CD4-positive, CD25-positive, alpha-beta regulatory T cell (primary cell): ENCODE measurements at regions not wholly inside any gene's neighbourhood (a gene's known extent, or its start where the extent isn't known, plus 50 kb on each side); places are given as distances from the start of the nearest gene placed in this dataset.
A peak's percentile ranks its signal among the peaks of the same experiment; 100 is the strongest.

Source experiments
- ATAC-seq, 2 donors: fragments of 150-1000 bp; cut with Tn5 transposase; one replicate each; pipeline ENCODE4 v1.10.0; 2021; ENCODE audit warnings: low read depth in 2 of 2, moderate number of reproducible peaks in 2 of 2, moderate library complexity in 1 of 2
- DNase-seq, 3 donors: peaks; one replicate each; pipeline versions ENCODE4 v3.0.0 to v3.0.0-alpha.2; 2012 to 2022; ENCODE audit warnings: mixed read lengths in 1 of 3
- H3K27ac ChIP-seq: one replicate; pipeline ENCODE4 v1.7.0; 2013; ENCODE audit warnings: mild to moderate bottlenecking, low read length; ENCODE audit not compliant: insufficient read depth, poor library complexity, severe bottlenecking
- H3K27me3 ChIP-seq: one replicate; pipeline ENCODE4 v1.7.0; 2013; ENCODE audit warnings: low read length; ENCODE audit not compliant: control insufficient read depth, insufficient read depth
- H3K36me3 ChIP-seq: one replicate; pipeline ENCODE4 v1.7.0; 2013; ENCODE audit warnings: mild to moderate bottlenecking, low read length, moderate library complexity; ENCODE audit not compliant: control insufficient read depth, insufficient read depth
- H3K4me1 ChIP-seq: 2 replicates; pipeline ENCODE4 v1.7.0; 2013; ENCODE audit warnings: mild to moderate bottlenecking, low read length; ENCODE audit not compliant: insufficient read depth, control insufficient read depth, poor library complexity, severe bottlenecking
- H3K4me3 ChIP-seq: one replicate; pipeline ENCODE4 v1.7.0; 2013; ENCODE audit warnings: low read depth, mild to moderate bottlenecking, low read length, moderate library complexity
- H3K9me3 ChIP-seq, 2 experiments: 1 replicate in 1 of 2; 2 replicates in 1 of 2; pipeline ENCODE4 v1.7.0; 2013; ENCODE audit warnings: low read length in 2 of 2, mild to moderate bottlenecking in 1 of 2, moderate library complexity in 1 of 2; ENCODE audit not compliant: control insufficient read depth in 2 of 2
- H3K27ac Mint-ChIP-seq, 3 donors: one replicate each; pipeline ENCODE4 v1.8.0; 2020 to 2022; ENCODE audit warnings: mild to moderate bottlenecking in 3 of 3, mixed read lengths in 3 of 3, moderate library complexity in 2 of 3
- H3K27me3 Mint-ChIP-seq: one replicate; pipeline ENCODE4 v1.8.0; 2022; ENCODE audit warnings: mild to moderate bottlenecking, mixed read lengths
- H3K36me3 Mint-ChIP-seq: one replicate; pipeline ENCODE4 v1.8.0; 2020; ENCODE audit warnings: mixed read lengths
- H3K4me1 Mint-ChIP-seq, 4 donors: one replicate each; pipeline ENCODE4 v1.8.0; 2020 to 2022; ENCODE audit warnings: mixed read lengths in 4 of 4, mild to moderate bottlenecking in 1 of 4
- H3K4me3 Mint-ChIP-seq, 4 donors: one replicate each; pipeline ENCODE4 v1.8.0; 2020 to 2022; ENCODE audit warnings: mild to moderate bottlenecking in 4 of 4, mixed read lengths in 4 of 4, moderate library complexity in 3 of 4
- H3K9me3 Mint-ChIP-seq, 7 donors: one replicate each; pipeline ENCODE4 v1.8.0; 2020 to 2022; ENCODE audit warnings: mixed read lengths in 7 of 7, mild to moderate bottlenecking in 3 of 7, moderate library complexity in 2 of 7

DNA sequence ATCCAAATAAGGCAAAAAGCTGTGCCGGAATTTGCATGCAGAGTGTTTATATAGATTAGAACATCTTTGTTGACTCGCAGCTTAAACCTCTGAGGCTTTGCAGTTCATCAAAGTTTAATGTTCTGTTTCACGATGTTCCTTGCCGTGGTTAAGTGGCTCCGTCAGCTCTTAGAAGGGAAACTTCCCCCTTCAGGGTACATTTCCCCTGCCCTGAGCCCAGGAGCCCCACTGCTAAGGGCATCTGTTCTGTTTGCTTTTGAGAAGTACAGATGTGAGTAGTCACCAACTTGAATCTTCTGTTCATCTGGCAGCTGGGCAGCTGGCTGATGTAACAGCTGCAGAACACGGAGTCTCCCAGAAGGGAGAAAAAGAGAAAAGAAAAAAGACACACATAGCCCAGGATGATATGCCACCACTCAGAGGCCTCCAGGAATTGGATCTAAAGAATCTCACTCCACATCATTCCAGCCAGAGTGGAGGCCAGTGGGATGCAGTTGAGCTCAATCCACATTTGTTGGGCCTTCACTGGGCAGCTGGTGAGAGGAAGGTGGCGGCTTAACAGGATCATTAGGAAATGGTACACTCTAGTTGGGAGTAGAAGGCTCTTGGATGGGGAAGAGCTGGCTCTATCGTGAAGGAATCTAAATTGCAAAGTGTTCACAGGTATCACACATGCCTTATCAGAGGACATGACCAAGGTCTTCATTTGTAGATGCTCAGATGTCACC, 178.7 kb upstream of the RBPJ start:
- DNase-seq (peak in 2 of 3 donors; percentile 10 to 14), ATAC-seq (no peak)
- Histone ChIP-seq H3K4me3 (no peak overlapping the region), H3K27ac (no peak overlapping the region), H3K9me3 (no peaks in the 10 kb centered on the region), H3K27me3 (no peaks in the 10 kb centered on the region), H3K36me3 (no peaks in the 10 kb centered on the region), H3K4me1 (no peaks in the 10 kb centered on the region)
- Mint-ChIP-seq H3K4me3 (peak overlapping the region in 2 of 4 donors; percentile 1 to 36), H3K27ac (peak overlapping the region; percentile 45 to 81 (median 77)), H3K4me1 (peaks cover 0 to 26% (median 5%) of the 10 kb centered on the region in 4 donors), H3K9me3 (peaks cover 0 to 3% (median 0%) of the 10 kb centered on the region in 7 donors), H3K27me3 (no peaks in the 10 kb centered on the region), H3K36me3 (peaks cover 3% of the 10 kb centered on the region)

DNA sequence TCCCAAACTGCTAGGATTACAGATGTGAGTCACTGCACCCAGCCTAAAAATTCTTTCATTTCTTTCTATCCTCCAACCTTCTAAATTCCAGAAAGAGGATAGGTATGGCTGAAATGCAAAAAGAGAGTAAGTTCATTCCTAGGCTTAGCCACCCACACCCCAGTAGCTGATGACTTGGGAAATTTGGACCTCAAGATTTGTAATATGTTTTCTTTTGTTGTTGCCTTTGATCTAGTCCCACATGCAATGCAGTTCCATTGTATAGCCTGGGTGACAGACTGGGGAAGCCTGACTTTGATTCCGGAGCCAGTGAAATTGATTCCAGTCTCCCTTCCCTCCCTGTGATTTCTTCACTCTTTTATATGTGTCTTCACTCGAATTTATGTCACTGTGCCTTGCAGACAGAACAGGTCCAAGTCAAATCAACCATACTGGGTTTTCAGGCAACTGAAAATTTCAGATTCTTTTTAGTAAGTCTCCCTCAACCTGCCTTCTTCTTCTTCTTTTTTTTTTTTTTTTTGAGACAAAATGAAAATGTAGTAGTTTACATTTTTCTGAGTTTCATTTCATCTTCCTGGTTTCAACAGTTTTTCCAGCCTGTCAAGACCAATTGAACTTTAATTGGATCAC, 176.2 kb upstream of the RBPJ start:
- Mint-ChIP-seq H3K4me1 (peaks cover 0 to 26% (median 5%) of the 10 kb centered on the region in 4 donors), H3K4me3 (peak overlapping the region in 2 of 4 donors; percentile 42 to 70), H3K36me3 (peaks cover 3% of the 10 kb centered on the region), H3K27ac (peak overlapping the region in 1 of 3 donors; percentile 14), H3K27me3 (peaks cover 9% of the 10 kb centered on the region), H3K9me3 (peaks cover 0 to 5% (median 0%) of the 10 kb centered on the region in 7 donors)
- H3K27me3 ChIP-seq, result no peaks in the 10 kb centered on the region
- DNase-seq (no peak), ATAC-seq (no peak)
- H3K27ac ChIP-seq, result no peak overlapping the region
- H3K4me1 ChIP-seq, result no peaks in the 10 kb centered on the region
- no peaks in the 10 kb centered on the region for H3K9me3 ChIP-seq
- no peaks in the 10 kb centered on the region for H3K36me3 ChIP-seq
- no peak overlapping the region for H3K4me3 ChIP-seq

DNA sequence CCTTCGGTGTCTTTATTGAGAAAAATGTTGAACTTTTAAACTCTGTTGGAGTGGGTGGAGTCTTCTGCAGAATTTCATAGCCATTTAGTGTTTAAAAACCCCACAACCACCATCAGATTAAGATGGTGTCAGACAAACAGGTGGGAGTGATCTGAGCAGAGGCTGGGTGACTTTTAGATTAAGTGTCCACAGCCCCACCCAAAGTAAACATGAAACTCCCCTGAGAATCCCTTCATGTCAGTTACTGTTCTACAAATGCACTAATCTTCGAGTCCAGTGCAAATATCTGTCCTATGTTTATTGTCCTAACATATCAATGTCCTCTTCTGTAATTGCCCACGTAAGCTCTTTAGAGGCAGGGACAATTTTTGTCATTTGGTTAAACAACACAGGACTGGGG, 175.6 kb upstream of the RBPJ start:
- no peaks in the 10 kb centered on the region for H3K9me3 ChIP-seq
- no peak overlapping the region for H3K4me3 ChIP-seq
- H3K36me3 Mint-ChIP-seq, result peaks cover 3% of the 10 kb centered on the region
- no peaks in the 10 kb centered on the region for H3K36me3 ChIP-seq
- peaks cover 0 to 5% (median 0%) of the 10 kb centered on the region in 7 donors for H3K9me3 Mint-ChIP-seq
- H3K4me1 ChIP-seq, result no peaks in the 10 kb centered on the region
- no peak for ATAC-seq
- peak in 1 of 3 donors; percentile 10 for DNase-seq
- H3K27me3 Mint-ChIP-seq, result peaks cover 9% of the 10 kb centered on the region
- H3K27ac ChIP-seq, result no peak overlapping the region
- peak overlapping the region in 1 of 4 donors; percentile 70 for H3K4me3 Mint-ChIP-seq
- peak overlapping the region in 1 of 3 donors; percentile 14 for H3K27ac Mint-ChIP-seq
- no peaks in the 10 kb centered on the region for H3K27me3 ChIP-seq
- H3K4me1 Mint-ChIP-seq, result peaks cover 0 to 26% (median 5%) of the 10 kb centered on the region in 4 donors

DNA sequence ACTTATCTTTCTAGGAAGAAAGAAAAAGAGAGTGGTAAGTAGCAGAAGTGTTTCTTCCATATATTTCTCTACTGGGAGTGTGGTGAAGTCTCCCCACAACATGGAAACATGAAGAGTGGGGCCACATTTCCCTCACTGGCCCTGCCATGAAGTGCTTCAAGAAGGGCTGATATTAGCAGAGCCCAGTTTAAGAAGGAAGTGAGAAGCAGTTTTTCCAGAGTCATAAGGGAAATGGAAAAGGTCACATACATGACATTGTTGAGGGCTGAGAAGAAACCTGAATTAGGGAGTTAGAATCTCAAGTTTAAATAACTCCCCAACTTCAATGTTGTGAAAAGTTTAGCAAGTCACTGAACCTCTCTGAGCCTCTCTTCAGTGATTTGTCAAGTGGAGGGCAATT, 171.9 kb upstream of the RBPJ start:
- no peak for ATAC-seq
- no peaks in the 10 kb centered on the region for H3K36me3 Mint-ChIP-seq
- H3K9me3 Mint-ChIP-seq, result peaks cover 0 to 5% (median 1%) of the 10 kb centered on the region in 7 donors
- Histone ChIP-seq H3K27me3 (no peaks in the 10 kb centered on the region), H3K4me1 (no peaks in the 10 kb centered on the region), H3K27ac (no peak overlapping the region), H3K4me3 (no peak overlapping the region), H3K36me3 (no peaks in the 10 kb centered on the region), H3K9me3 (no peaks in the 10 kb centered on the region)
- H3K27ac Mint-ChIP-seq, result no peak overlapping the region
- peaks cover 0 to 11% (median 2%) of the 10 kb centered on the region in 4 donors for H3K4me1 Mint-ChIP-seq
- peaks cover 20% of the 10 kb centered on the region for H3K27me3 Mint-ChIP-seq
- H3K4me3 Mint-ChIP-seq, result no peak overlapping the region
- DNase-seq, result no peak

DNA sequence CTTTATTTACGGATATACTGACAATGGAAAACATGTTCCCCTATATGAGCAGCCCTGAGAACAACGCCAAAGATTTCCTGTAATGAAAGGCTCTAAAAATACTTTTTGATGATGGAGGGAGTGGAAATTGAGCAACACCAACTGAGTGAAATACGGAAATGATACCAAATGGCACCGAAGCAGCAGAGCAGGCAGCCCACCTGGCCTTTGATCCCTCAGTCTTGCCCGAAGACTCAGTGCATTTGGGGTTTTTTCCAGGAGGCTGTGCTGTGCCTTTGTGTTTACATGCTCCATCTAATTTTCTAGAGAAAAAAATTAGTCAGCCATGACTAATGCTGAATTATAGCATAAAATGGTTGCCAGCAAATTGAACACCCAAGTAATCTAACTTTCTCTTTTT, 169.9 kb upstream of the RBPJ start:
- Mint-ChIP-seq H3K4me1 (no peaks in the 10 kb centered on the region), H3K27me3 (peaks cover 20% of the 10 kb centered on the region)
- ATAC-seq, result no peak

DNA sequence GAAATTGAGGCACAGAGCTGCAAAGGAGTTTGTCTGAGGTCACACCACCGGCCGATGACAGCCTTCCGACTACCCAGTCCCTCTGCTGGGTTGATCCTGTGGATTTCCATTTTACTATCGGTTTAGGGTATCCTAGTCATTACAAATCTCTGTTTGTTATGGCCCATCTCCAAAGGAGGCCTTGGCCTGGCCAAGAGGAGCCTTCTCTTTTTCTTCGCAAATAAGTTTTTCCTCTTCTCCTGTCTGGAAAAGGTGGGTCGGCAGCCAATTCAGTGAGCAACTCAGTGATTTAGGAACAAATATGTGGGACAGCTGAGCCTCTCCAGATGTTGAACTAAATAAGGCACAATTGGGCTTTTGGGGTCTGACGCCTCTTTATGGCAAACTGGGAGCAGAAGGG, 169.2 kb upstream of the RBPJ start:
- no peak for DNase-seq
- no peak for ATAC-seq
- no peak overlapping the region for H3K4me3 ChIP-seq
- H3K9me3 Mint-ChIP-seq, result peaks cover 0 to 5% (median 1%) of the 10 kb centered on the region in 7 donors
- no peaks in the 10 kb centered on the region for H3K4me1 ChIP-seq
- no peak overlapping the region for H3K27ac ChIP-seq
- H3K36me3 ChIP-seq, result no peaks in the 10 kb centered on the region
- H3K4me1 Mint-ChIP-seq, result no peaks in the 10 kb centered on the region
- H3K36me3 Mint-ChIP-seq, result no peaks in the 10 kb centered on the region
- H3K27me3 Mint-ChIP-seq, result peaks cover 20% of the 10 kb centered on the region
- no peak overlapping the region for H3K4me3 Mint-ChIP-seq
- H3K27me3 ChIP-seq, result no peaks in the 10 kb centered on the region
- no peak overlapping the region for H3K27ac Mint-ChIP-seq
- no peaks in the 10 kb centered on the region for H3K9me3 ChIP-seq

More for the DNA sequence above, 169.9 kb upstream of the RBPJ start:
- DNase-seq, result no peak
- H3K4me3 ChIP-seq, result no peak overlapping the region
- no peaks in the 10 kb centered on the region for H3K36me3 Mint-ChIP-seq
- no peak overlapping the region for H3K27ac ChIP-seq
- H3K36me3 ChIP-seq, result no peaks in the 10 kb centered on the region
- no peaks in the 10 kb centered on the region for H3K4me1 ChIP-seq
- peaks cover 0 to 5% (median 1%) of the 10 kb centered on the region in 7 donors for H3K9me3 Mint-ChIP-seq
- H3K27me3 ChIP-seq, result no peaks in the 10 kb centered on the region
- H3K27ac Mint-ChIP-seq, result no peak overlapping the region
- no peaks in the 10 kb centered on the region for H3K9me3 ChIP-seq
- no peak overlapping the region for H3K4me3 Mint-ChIP-seq

DNA sequence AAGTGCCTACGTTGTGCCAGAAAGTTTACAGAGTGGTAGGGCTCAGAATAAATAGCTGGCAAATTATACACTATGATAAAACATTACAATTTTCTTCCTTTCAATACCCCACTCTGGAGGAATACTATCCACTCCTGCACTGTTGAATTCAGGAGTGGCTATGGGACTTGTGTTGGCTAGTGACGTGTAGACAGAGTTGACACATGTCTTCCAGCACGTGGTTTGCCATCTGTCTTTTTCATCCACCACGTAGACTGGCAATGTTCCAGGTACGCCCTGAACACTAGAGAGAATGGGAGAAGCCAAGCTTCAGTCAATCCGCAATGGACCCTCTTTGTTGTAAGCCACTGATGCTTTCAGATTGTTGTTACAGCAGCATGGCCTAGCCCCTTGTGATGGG, 168.8 kb upstream of the RBPJ start:
- H3K27me3 ChIP-seq, result no peaks in the 10 kb centered on the region
- no peak overlapping the region for H3K4me3 ChIP-seq
- Mint-ChIP-seq H3K27ac (no peak overlapping the region), H3K4me3 (no peak overlapping the region), H3K9me3 (peaks cover 0 to 5% (median 0%) of the 10 kb centered on the region in 7 donors), H3K27me3 (peaks cover 20% of the 10 kb centered on the region), H3K4me1 (no peaks in the 10 kb centered on the region), H3K36me3 (no peaks in the 10 kb centered on the region)
- no peak for ATAC-seq
- H3K27ac ChIP-seq, result no peak overlapping the region
- no peaks in the 10 kb centered on the region for H3K9me3 ChIP-seq
- no peaks in the 10 kb centered on the region for H3K4me1 ChIP-seq
- H3K36me3 ChIP-seq, result no peaks in the 10 kb centered on the region
- no peak for DNase-seq
